ENCODE measurements at regions not wholly inside any gene's neighbourhood (a gene's known extent, or its start where the extent isn't known, plus 50 kb on each side); places are given as distances from the start of the nearest gene placed in this dataset.

GRCh38 chr1:106910798-106911197 lies 145.7 kb upstream of the PRMT6 start:
- no peak overlapping the region for H3K9ac ChIP-seq (ENCODE audit: low read depth in 1 of 2, low read length in 2 of 2)
- 62% methylated on average over 3 of the region's 3 CpGs for WGBS
- no peaks in the 10 kb centered on the region for H3K36me3 ChIP-seq (ENCODE audit: control insufficient read depth in 4 of 4, insufficient read depth in 3 of 4, low read depth in 1 of 4, low read length in 3 of 4)
- no peaks in the 10 kb centered on the region for H3K27me3 ChIP-seq (ENCODE audit: control insufficient read depth in 4 of 4, insufficient read depth in 4 of 4, low read length in 3 of 4)
- TF ChIP-seq FOXA1 (IDR thresholded peaks at IDR 0.05) = no peak
- no peak for TF ChIP-seq REST (IDR thresholded peaks at IDR 0.05)
- no peak for TF ChIP-seq HNF4A (conservative IDR thresholded peaks at IDR 0.05)
- no peak overlapping the region for H3K4me3 ChIP-seq (ENCODE audit: low read depth in 1 of 3, low read length in 3 of 3)
- H3K4me1 ChIP-seq (ENCODE audit: control insufficient read depth in 4 of 4, insufficient read depth in 4 of 4, low read length in 3 of 4) = no peaks in the 10 kb centered on the region
- H3K27ac ChIP-seq (ENCODE audit: low read depth in 1 of 2, low read length in 2 of 2) = no peak overlapping the region
- no peak for DNase-seq (ENCODE audit: low spot score)
- no peaks in the 10 kb centered on the region for H3K9me3 ChIP-seq (ENCODE audit: control insufficient read depth in 4 of 4, low read length in 3 of 4)

GRCh38 chr1:106912131-106912530 lies 144.3 kb upstream of the PRMT6 start:
- 54% methylated on average over 3 of the region's 3 CpGs for WGBS
- H3K9me3 ChIP-seq (ENCODE audit: control insufficient read depth in 4 of 4, low read length in 3 of 4) = no peaks in the 10 kb centered on the region
- no peak overlapping the region for H3K4me3 ChIP-seq (ENCODE audit: low read depth in 1 of 3, low read length in 3 of 3)
- no peaks in the 10 kb centered on the region for H3K27me3 ChIP-seq (ENCODE audit: control insufficient read depth in 4 of 4, insufficient read depth in 4 of 4, low read length in 3 of 4)
- TF ChIP-seq JUND (IDR thresholded peaks at IDR 0.05) (no peak), SP1 (IDR thresholded peaks at IDR 0.05) (no peak), TAF1 (conservative IDR thresholded peaks at IDR 0.05) (no peak), REST (IDR thresholded peaks at IDR 0.05) (no peak), RXRA (IDR thresholded peaks at IDR 0.05) (no peak), FOXA1 (IDR thresholded peaks at IDR 0.05) (no peak), MAX (IDR thresholded peaks at IDR 0.05) (no peak), HNF4A (conservative IDR thresholded peaks at IDR 0.05) (no peak), ATF3 (IDR thresholded peaks at IDR 0.05) (no peak)
- H3K27ac ChIP-seq (ENCODE audit: low read depth in 1 of 2, low read length in 2 of 2) = no peak overlapping the region
- no peaks in the 10 kb centered on the region for H3K36me3 ChIP-seq (ENCODE audit: control insufficient read depth in 4 of 4, insufficient read depth in 3 of 4, low read depth in 1 of 4, low read length in 3 of 4)
- no peaks in the 10 kb centered on the region for H3K4me1 ChIP-seq (ENCODE audit: control insufficient read depth in 4 of 4, insufficient read depth in 4 of 4, low read length in 3 of 4)
- H3K9ac ChIP-seq (ENCODE audit: low read depth in 1 of 2, low read length in 2 of 2) = no peak overlapping the region
- DNase-seq (ENCODE audit: low spot score) = no peak

GRCh38 chr1:106921186-106921585 lies 135.3 kb upstream of the PRMT6 start:
- Histone ChIP-seq H3K27me3 (ENCODE audit: control insufficient read depth in 4 of 4, insufficient read depth in 4 of 4, low read length in 3 of 4) (no peaks in the 10 kb centered on the region), H3K9ac (ENCODE audit: low read depth in 1 of 2, low read length in 2 of 2) (no peak overlapping the region), H3K27ac (ENCODE audit: low read depth in 1 of 2, low read length in 2 of 2) (no peak overlapping the region), H3K36me3 (ENCODE audit: control insufficient read depth in 4 of 4, insufficient read depth in 3 of 4, low read depth in 1 of 4, low read length in 3 of 4) (no peaks in the 10 kb centered on the region), H3K9me3 (ENCODE audit: control insufficient read depth in 4 of 4, low read length in 3 of 4) (no peaks in the 10 kb centered on the region), H3K4me1 (ENCODE audit: control insufficient read depth in 4 of 4, insufficient read depth in 4 of 4, low read length in 3 of 4) (no peaks in the 10 kb centered on the region), H3K4me3 (ENCODE audit: low read depth in 1 of 3, low read length in 3 of 3) (no peak overlapping the region)
- no peak for DNase-seq (ENCODE audit: low spot score)
- TF ChIP-seq REST (IDR thresholded peaks at IDR 0.05) = no peak
- no peak for TF ChIP-seq JUND (IDR thresholded peaks at IDR 0.05)
- TF ChIP-seq ZBTB33 (IDR thresholded peaks at IDR 0.05) = no peak
- TF ChIP-seq SP1 (IDR thresholded peaks at IDR 0.05) = no peak

All from liver (tissue), 7 donors.